ENCODE measurements at regions not wholly inside any gene's neighbourhood (a gene's known extent, or its start where the extent isn't known, plus 50 kb on each side); places are given as distances from the start of the nearest gene placed in this dataset.

DNA sequence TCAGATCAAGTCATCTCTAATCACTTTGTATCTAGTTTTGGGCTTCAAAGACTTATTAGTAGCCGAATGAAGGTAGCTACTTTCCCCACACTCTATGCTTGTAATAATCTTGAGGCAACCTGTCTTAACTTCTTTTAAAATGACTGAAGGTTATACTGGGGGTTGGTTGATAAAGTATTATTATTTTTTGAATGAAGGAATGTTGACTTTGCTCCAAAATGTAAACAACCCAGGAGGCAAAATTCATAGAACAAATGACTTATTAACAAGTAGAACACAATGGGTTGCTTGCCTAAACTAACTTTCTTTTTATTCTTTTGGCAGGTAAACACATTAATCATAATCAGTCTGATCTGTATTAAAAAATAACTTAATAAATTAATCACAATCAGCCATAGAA lies 440.0 kb downstream of the USP25 start:
- no peak overlapping the region for H3K4me2 ChIP-seq
- no peaks in the 10 kb centered on the region for H3K79me2 ChIP-seq (replicated peaks; ENCODE audit: insufficient read depth)
- H3K27ac ChIP-seq (ENCODE audit: low read depth): no peak overlapping the region
- TF ChIP-seq, protein P1, sequence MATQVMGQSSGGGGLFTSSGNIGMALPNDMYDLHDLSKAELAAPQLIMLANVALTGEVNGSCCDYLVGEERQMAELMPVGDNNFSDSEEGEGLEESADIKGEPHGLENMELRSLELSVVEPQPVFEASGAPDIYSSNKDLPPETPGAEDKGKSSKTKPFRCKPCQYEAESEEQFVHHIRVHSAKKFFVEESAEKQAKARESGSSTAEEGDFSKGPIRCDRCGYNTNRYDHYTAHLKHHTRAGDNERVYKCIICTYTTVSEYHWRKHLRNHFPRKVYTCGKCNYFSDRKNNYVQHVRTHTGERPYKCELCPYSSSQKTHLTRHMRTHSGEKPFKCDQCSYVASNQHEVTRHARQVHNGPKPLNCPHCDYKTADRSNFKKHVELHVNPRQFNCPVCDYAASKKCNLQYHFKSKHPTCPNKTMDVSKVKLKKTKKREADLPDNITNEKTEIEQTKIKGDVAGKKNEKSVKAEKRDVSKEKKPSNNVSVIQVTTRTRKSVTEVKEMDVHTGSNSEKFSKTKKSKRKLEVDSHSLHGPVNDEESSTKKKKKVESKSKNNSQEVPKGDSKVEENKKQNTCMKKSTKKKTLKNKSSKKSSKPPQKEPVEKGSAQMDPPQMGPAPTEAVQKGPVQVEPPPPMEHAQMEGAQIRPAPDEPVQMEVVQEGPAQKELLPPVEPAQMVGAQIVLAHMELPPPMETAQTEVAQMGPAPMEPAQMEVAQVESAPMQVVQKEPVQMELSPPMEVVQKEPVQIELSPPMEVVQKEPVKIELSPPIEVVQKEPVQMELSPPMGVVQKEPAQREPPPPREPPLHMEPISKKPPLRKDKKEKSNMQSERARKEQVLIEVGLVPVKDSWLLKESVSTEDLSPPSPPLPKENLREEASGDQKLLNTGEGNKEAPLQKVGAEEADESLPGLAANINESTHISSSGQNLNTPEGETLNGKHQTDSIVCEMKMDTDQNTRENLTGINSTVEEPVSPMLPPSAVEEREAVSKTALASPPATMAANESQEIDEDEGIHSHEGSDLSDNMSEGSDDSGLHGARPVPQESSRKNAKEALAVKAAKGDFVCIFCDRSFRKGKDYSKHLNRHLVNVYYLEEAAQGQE (IDR thresholded peaks at IDR 0.05; ENCODE audit: unreplicated experiment): no peak
- TF ChIP-seq CREB1 (CRISPR knock-in tag; IDR thresholded peaks at IDR 0.05; ENCODE audit: low read depth): no peak
- no peak for TF ChIP-seq ZNF114 (CRISPR knock-in tag; IDR thresholded peaks at IDR 0.05)
- TF ChIP-seq JUNB (IDR thresholded peaks at IDR 0.05; ENCODE audit: unreplicated experiment): no peak
- TF ChIP-seq, protein P2, sequence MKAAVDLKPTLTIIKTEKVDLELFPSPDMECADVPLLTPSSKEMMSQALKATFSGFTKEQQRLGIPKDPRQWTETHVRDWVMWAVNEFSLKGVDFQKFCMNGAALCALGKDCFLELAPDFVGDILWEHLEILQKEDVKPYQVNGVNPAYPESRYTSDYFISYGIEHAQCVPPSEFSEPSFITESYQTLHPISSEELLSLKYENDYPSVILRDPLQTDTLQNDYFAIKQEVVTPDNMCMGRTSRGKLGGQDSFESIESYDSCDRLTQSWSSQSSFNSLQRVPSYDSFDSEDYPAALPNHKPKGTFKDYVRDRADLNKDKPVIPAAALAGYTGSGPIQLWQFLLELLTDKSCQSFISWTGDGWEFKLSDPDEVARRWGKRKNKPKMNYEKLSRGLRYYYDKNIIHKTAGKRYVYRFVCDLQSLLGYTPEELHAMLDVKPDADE (IDR thresholded peaks at IDR 0.05): no peak
- TF ChIP-seq EZH2 (IDR thresholded peaks at IDR 0.05; ENCODE audit: low read depth, unreplicated experiment): no peak
- TF ChIP-seq, protein P3, sequence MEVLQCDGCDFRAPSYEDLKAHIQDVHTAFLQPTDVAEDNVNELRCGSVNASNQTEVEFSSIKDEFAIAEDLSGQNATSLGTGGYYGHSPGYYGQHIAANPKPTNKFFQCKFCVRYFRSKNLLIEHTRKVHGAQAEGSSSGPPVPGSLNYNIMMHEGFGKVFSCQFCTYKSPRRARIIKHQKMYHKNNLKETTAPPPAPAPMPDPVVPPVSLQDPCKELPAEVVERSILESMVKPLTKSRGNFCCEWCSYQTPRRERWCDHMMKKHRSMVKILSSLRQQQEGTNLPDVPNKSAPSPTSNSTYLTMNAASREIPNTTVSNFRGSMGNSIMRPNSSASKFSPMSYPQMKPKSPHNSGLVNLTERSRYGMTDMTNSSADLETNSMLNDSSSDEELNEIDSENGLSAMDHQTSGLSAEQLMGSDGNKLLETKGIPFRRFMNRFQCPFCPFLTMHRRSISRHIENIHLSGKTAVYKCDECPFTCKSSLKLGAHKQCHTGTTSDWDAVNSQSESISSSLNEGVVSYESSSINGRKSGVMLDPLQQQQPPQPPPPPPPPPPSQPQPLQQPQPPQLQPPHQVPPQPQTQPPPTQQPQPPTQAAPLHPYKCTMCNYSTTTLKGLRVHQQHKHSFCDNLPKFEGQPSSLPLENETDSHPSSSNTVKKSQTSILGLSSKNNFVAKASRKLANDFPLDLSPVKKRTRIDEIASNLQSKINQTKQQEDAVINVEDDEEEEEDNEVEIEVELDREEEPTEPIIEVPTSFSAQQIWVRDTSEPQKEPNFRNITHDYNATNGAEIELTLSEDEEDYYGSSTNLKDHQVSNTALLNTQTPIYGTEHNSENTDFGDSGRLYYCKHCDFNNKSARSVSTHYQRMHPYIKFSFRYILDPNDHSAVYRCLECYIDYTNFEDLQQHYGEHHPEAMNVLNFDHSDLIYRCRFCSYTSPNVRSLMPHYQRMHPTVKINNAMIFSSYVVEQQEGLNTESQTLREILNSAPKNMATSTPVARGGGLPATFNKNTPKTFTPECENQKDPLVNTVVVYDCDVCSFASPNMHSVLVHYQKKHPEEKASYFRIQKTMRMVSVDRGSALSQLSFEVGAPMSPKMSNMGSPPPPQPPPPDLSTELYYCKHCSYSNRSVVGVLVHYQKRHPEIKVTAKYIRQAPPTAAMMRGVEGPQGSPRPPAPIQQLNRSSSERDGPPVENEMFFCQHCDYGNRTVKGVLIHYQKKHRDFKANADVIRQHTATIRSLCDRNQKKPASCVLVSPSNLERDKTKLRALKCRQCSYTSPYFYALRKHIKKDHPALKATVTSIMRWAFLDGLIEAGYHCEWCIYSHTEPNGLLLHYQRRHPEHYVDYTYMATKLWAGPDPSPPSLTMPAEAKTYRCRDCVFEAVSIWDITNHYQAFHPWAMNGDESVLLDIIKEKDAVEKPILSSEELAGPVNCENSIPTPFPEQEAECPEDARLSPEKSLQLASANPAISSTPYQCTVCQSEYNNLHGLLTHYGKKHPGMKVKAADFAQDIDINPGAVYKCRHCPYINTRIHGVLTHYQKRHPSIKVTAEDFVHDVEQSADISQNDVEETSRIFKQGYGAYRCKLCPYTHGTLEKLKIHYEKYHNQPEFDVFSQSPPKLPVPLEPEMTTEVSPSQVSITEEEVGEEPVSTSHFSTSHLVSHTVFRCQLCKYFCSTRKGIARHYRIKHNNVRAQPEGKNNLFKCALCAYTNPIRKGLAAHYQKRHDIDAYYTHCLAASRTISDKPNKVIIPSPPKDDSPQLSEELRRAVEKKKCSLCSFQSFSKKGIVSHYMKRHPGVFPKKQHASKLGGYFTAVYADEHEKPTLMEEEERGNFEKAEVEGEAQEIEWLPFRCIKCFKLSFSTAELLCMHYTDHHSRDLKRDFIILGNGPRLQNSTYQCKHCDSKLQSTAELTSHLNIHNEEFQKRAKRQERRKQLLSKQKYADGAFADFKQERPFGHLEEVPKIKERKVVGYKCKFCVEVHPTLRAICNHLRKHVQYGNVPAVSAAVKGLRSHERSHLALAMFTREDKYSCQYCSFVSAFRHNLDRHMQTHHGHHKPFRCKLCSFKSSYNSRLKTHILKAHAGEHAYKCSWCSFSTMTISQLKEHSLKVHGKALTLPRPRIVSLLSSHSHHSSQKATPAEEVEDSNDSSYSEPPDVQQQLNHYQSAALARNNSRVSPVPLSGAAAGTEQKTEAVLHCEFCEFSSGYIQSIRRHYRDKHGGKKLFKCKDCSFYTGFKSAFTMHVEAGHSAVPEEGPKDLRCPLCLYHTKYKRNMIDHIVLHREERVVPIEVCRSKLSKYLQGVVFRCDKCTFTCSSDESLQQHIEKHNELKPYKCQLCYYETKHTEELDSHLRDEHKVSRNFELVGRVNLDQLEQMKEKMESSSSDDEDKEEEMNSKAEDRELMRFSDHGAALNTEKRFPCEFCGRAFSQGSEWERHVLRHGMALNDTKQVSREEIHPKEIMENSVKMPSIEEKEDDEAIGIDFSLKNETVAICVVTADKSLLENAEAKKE (CRISPR knock-in tag; IDR thresholded peaks at IDR 0.05): no peak
- no peak for TF ChIP-seq NANOG (IDR thresholded peaks at IDR 0.05; ENCODE audit: borderline replicate concordance)
- no peak for TF ChIP-seq POLR2AphosphoS5 (IDR thresholded peaks at IDR 0.05; ENCODE audit: low read depth)
- TF ChIP-seq STAT1 (IDR thresholded peaks at IDR 0.05; ENCODE audit: unreplicated experiment): no peak
- TF ChIP-seq, protein P4, sequence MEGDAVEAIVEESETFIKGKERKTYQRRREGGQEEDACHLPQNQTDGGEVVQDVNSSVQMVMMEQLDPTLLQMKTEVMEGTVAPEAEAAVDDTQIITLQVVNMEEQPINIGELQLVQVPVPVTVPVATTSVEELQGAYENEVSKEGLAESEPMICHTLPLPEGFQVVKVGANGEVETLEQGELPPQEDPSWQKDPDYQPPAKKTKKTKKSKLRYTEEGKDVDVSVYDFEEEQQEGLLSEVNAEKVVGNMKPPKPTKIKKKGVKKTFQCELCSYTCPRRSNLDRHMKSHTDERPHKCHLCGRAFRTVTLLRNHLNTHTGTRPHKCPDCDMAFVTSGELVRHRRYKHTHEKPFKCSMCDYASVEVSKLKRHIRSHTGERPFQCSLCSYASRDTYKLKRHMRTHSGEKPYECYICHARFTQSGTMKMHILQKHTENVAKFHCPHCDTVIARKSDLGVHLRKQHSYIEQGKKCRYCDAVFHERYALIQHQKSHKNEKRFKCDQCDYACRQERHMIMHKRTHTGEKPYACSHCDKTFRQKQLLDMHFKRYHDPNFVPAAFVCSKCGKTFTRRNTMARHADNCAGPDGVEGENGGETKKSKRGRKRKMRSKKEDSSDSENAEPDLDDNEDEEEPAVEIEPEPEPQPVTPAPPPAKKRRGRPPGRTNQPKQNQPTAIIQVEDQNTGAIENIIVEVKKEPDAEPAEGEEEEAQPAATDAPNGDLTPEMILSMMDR (conservative IDR thresholded peaks at IDR 0.05; ENCODE audit: low read depth in 2 of 2): no peak
- no peak for TF ChIP-seq EZH2phosphoT487 (IDR thresholded peaks at IDR 0.05; ENCODE audit: unreplicated experiment)
- no peak for TF ChIP-seq ZNF331 (CRISPR knock-in tag; IDR thresholded peaks at IDR 0.05; ENCODE audit: low read depth)
- H4K20me1 ChIP-seq (replicated peaks; ENCODE audit: insufficient read depth): no peaks in the 10 kb centered on the region
- ATAC-seq: no peak
- Mint-ChIP-seq H3K9me3 (no peaks in the 10 kb centered on the region; the same call in 2 of the 3 replicates), H3K36me3 (ENCODE audit: low read depth) (no peaks in the 10 kb centered on the region), H3K4me3 (no peak overlapping the region), H3K27ac (no peak overlapping the region), H3K4me1 (no peaks in the 10 kb centered on the region), H3K27me3 (ENCODE audit: insufficient read depth, low read depth, poor library complexity) (no peaks in the 10 kb centered on the region)
- H3K27me3 ChIP-seq (ENCODE audit: insufficient read depth): no peaks in the 10 kb centered on the region
- no peaks in the 10 kb centered on the region; the same call in 1 of the 2 replicates for H3K9me2 ChIP-seq (ENCODE audit: insufficient read depth)
- DNase-seq (ENCODE audit: low spot score): no peak
- no peak overlapping the region for H3K4me3 ChIP-seq
- H2AFZ ChIP-seq: no peak overlapping the region; the same call in 1 of the 2 replicates
- H3K36me3 ChIP-seq (ENCODE audit: insufficient read depth): no peaks in the 10 kb centered on the region
- no peaks in the 10 kb centered on the region for H3K4me1 ChIP-seq (ENCODE audit: insufficient read depth)
- no peaks in the 10 kb centered on the region for H3F3A ChIP-seq (replicated peaks; ENCODE audit: low read depth)

Measured in GM23338 (cell line).